Activated CD4-positive, alpha-beta memory T cell treated with anti-CD3 and anti-CD28 coated beads for 36 hours (primary cell): ENCODE measurements at regions not wholly inside any gene's neighbourhood (a gene's known extent, or its start where the extent isn't known, plus 50 kb on each side); places are given as distances from the start of the nearest gene placed in this dataset.

Experiments used
- CTCF ChIA-PET: fragments of 350-600 bp; sonication (Branson Sonifier 250); formaldehyde crosslinking; loops from one replicate; lab custom pipeline; 2021; ENCODE audit warnings: antibody characterized with exemption, inconsistent platforms; lab: Charles Lee
- POLR2A ChIA-PET: fragments of 350-600 bp; sonication (Branson Sonifier 250); formaldehyde crosslinking; loops from one replicate; lab custom pipeline; 2021; ENCODE audit warnings: antibody characterized with exemption; lab: Charles Lee
- DNase-seq: peaks from one replicate; pipeline ENCODE4 v3.0.0-alpha.2; 2020
- H3K27ac Mint-ChIP-seq: one replicate; pipeline ENCODE4 v1.8.0; 2021; ENCODE audit warnings: mixed read lengths
- H3K27me3 Mint-ChIP-seq: one replicate; pipeline ENCODE4 v1.8.0; 2021; ENCODE audit warnings: mixed read lengths
- H3K36me3 Mint-ChIP-seq: one replicate; pipeline ENCODE4 v1.8.0; 2021; ENCODE audit warnings: mixed read lengths
- H3K4me1 Mint-ChIP-seq: one replicate; pipeline ENCODE4 v1.8.0; 2021; ENCODE audit warnings: low read depth, mixed read lengths
- H3K4me3 Mint-ChIP-seq: one replicate; pipeline ENCODE4 v1.8.0; 2021; ENCODE audit warnings: mild to moderate bottlenecking, mixed read lengths
- H3K9me3 Mint-ChIP-seq: one replicate; pipeline ENCODE4 v1.8.0; 2021; ENCODE audit warnings: mixed read lengths
- intact Hi-C: fragments of 100-400 bp; cut with micrococcal nuclease; formaldehyde crosslinking; loops from one replicate; pipeline ENCODE4 v1.15.1; 2023

GRCh38 chr13:110797230-110797877 lies 83.9 kb downstream of the ING1 start:
- Mint-ChIP-seq H3K4me3 (no peak overlapping the region), H3K27ac (no peak overlapping the region), H3K36me3 (no peaks in the 10 kb centered on the region), H3K27me3 (peaks cover 40% of the 10 kb centered on the region), H3K9me3 (peaks cover 16% of the 10 kb centered on the region), H3K4me1 (peaks cover 5% of the 10 kb centered on the region)
- no peak for DNase-seq
- CTCF ChIA-PET: no interaction called here
- intact Hi-C loops: no loop called here
- POLR2A ChIA-PET: no interaction called here

- peaks cover 8% of the 10 kb centered on the region for H3K9me3 Mint-ChIP-seq
- intact Hi-C loops: no loop called here
- no peak overlapping the region for H3K4me3 Mint-ChIP-seq
- ChIA-PET CTCF (no interaction called here), POLR2A (no interaction called here)
- H3K4me1 Mint-ChIP-seq: peaks cover 5% of the 10 kb centered on the region
- H3K36me3 Mint-ChIP-seq: no peaks in the 10 kb centered on the region
- peaks cover 43% of the 10 kb centered on the region for H3K27me3 Mint-ChIP-seq
- no peak overlapping the region for H3K27ac Mint-ChIP-seq
- no peak for DNase-seq
Measured at GRCh38 chr13:110798081-110798994, 84.8 kb downstream of the ING1 start.

GRCh38 chr13:110799246-110800236 lies 86.0 kb downstream of the ING1 start:
- Mint-ChIP-seq H3K4me3 (no peak overlapping the region), H3K36me3 (no peaks in the 10 kb centered on the region), H3K27me3 (peaks cover 48% of the 10 kb centered on the region), H3K4me1 (peaks cover 5% of the 10 kb centered on the region), H3K9me3 (no peaks in the 10 kb centered on the region), H3K27ac (no peak overlapping the region)
- intact Hi-C loops: no loop called here
- no peak for DNase-seq
- POLR2A ChIA-PET: no interaction called here
- CTCF ChIA-PET: interaction anchor here (1.3 kb wide), 1 partner anchor 344 kb away, joined by 3 read pairs; no protein-coding TSS in a partner anchor

GRCh38 chr13:110801044-110801443 lies 87.5 kb downstream of the ING1 start:
- peaks cover 56% of the 10 kb centered on the region for H3K27me3 Mint-ChIP-seq
- intact Hi-C loops: no loop called here
- no peak overlapping the region for H3K27ac Mint-ChIP-seq
- no peak overlapping the region for H3K4me3 Mint-ChIP-seq
- DNase-seq: no peak
- H3K9me3 Mint-ChIP-seq: no peaks in the 10 kb centered on the region
- peaks cover 5% of the 10 kb centered on the region for H3K4me1 Mint-ChIP-seq
- ChIA-PET CTCF (interaction anchor here (0.9 to 1.3 kb wide), 3 partner anchors 17 to 346 kb away, joined by 3 to 4 read pairs (median 4); no protein-coding TSS in a partner anchor), POLR2A (no interaction called here)
- no peaks in the 10 kb centered on the region for H3K36me3 Mint-ChIP-seq

- Mint-ChIP-seq H3K36me3 (no peaks in the 10 kb centered on the region), H3K4me1 (peaks cover 5% of the 10 kb centered on the region), H3K27ac (no peak overlapping the region), H3K9me3 (no peaks in the 10 kb centered on the region), H3K4me3 (no peak overlapping the region), H3K27me3 (peaks cover 49% of the 10 kb centered on the region)
- ChIA-PET CTCF (no interaction called here), POLR2A (no interaction called here)
- intact Hi-C loops: no loop called here
- DNase-seq: no peak
Measured at GRCh38 chr13:110802260-110802659, 88.8 kb downstream of the ING1 start.

- CTCF ChIA-PET: interaction anchor here (1.5 kb wide), 1 partner anchor 123 kb away, joined by 3 read pairs; no protein-coding TSS in a partner anchor
- no peak overlapping the region for H3K4me3 Mint-ChIP-seq
- POLR2A ChIA-PET: no interaction called here
- no peaks in the 10 kb centered on the region for H3K36me3 Mint-ChIP-seq
- no peak for DNase-seq
- no peaks in the 10 kb centered on the region for H3K9me3 Mint-ChIP-seq
- peaks cover 36% of the 10 kb centered on the region for H3K27me3 Mint-ChIP-seq
- peaks cover under 1% of the 10 kb centered on the region for H3K4me1 Mint-ChIP-seq
- intact Hi-C loops: no loop called here
- no peak overlapping the region for H3K27ac Mint-ChIP-seq
Measured at GRCh38 chr13:110806636-110807035, 93.1 kb downstream of the ING1 start.

- POLR2A ChIA-PET: no interaction called here
- H3K27me3 Mint-ChIP-seq: peaks cover 38% of the 10 kb centered on the region
- H3K4me1 Mint-ChIP-seq: peaks cover 8% of the 10 kb centered on the region
Measured at GRCh38 chr13:110807546-110807945, 94.0 kb downstream of the ING1 start.

GRCh38 chr13:110808138-110808537 lies 94.6 kb downstream of the ING1 start:
- DNase-seq: no peak
- intact Hi-C loops: no loop called here
- no peak overlapping the region for H3K27ac Mint-ChIP-seq
- H3K36me3 Mint-ChIP-seq: no peaks in the 10 kb centered on the region
- CTCF ChIA-PET: interaction anchor here (1.5 kb wide), 1 partner anchor 125 kb away, joined by 3 read pairs; no protein-coding TSS in a partner anchor
- peaks cover 8% of the 10 kb centered on the region for H3K4me1 Mint-ChIP-seq
- peaks cover 36% of the 10 kb centered on the region for H3K27me3 Mint-ChIP-seq
- H3K9me3 Mint-ChIP-seq: no peaks in the 10 kb centered on the region
- H3K4me3 Mint-ChIP-seq: no peak overlapping the region
- POLR2A ChIA-PET: no interaction called here

More at GRCh38 chr13:110807546-110807945, 94.0 kb downstream of the ING1 start:
- no peak for DNase-seq
- intact Hi-C loops: no loop called here
- H3K27ac Mint-ChIP-seq: no peak overlapping the region
- no peaks in the 10 kb centered on the region for H3K36me3 Mint-ChIP-seq
- no peaks in the 10 kb centered on the region for H3K9me3 Mint-ChIP-seq
- no peak overlapping the region for H3K4me3 Mint-ChIP-seq
- CTCF ChIA-PET: interaction anchor here (0.5 to 1.5 kb wide), 2 partner anchors 16 to 124 kb away, joined by 3 read pairs; no protein-coding TSS in a partner anchor

- H3K4me1 Mint-ChIP-seq: peaks cover 8% of the 10 kb centered on the region
Measured at GRCh38 chr13:110809871-110810486, 96.5 kb downstream of the ING1 start.

GRCh38 chr13:110811008-110811720 lies 97.7 kb downstream of the ING1 start:
- H3K9me3 Mint-ChIP-seq: no peaks in the 10 kb centered on the region
- intact Hi-C loops: no loop called here
- ChIA-PET CTCF (interaction anchor here (1.5 kb wide), 1 partner anchor 356 kb away, joined by 3 read pairs; no protein-coding TSS in a partner anchor), POLR2A (no interaction called here)
- DNase-seq: no peak
- no peak overlapping the region for H3K4me3 Mint-ChIP-seq
- no peak overlapping the region for H3K27ac Mint-ChIP-seq
- H3K36me3 Mint-ChIP-seq: no peaks in the 10 kb centered on the region
- peaks cover 8% of the 10 kb centered on the region for H3K4me1 Mint-ChIP-seq
- peaks cover 26% of the 10 kb centered on the region for H3K27me3 Mint-ChIP-seq

More at GRCh38 chr13:110809871-110810486, 96.5 kb downstream of the ING1 start:
- CTCF ChIA-PET: no interaction called here
- Mint-ChIP-seq H3K27me3 (peaks cover 34% of the 10 kb centered on the region), H3K9me3 (no peaks in the 10 kb centered on the region), H3K4me3 (no peak overlapping the region), H3K27ac (no peak overlapping the region), H3K36me3 (no peaks in the 10 kb centered on the region)
- POLR2A ChIA-PET: no interaction called here
- intact Hi-C loops: no loop called here
- no peak for DNase-seq
